ENCODE measurements at regions not wholly inside any gene's neighbourhood (a gene's known extent, or its start where the extent isn't known, plus 50 kb on each side); places are given as distances from the start of the nearest gene placed in this dataset.

- no peak overlapping the region for H3K4me3 ChIP-seq
- H3K4me2 ChIP-seq = no peak overlapping the region
- ATAC-seq = no peak
- H3K9me3 ChIP-seq = no peaks in the 10 kb centered on the region
- no peak for DNase-seq (ENCODE audit: low read depth in 1 of 2, low spot score in 1 of 2)
- 33% methylated on average over 8 of the region's 8 CpGs for WGBS (ENCODE audit: missing lambda C conversion rate)
- FAIRE-seq = no peak
- ChIA-PET CTCF (no interaction called here), POLR2A (no interaction called here)
- no peaks in the 10 kb centered on the region for H3K4me1 ChIP-seq
- no peak overlapping the region for H3K27ac ChIP-seq
- peak; percentile 67 for TF ChIP-seq MAFK (IDR thresholded peaks at IDR 0.05; ENCODE audit: partially characterized antibody)
- TF ChIP-seq MAX (IDR thresholded peaks at IDR 0.05) = no peak
- no peak for TF ChIP-seq HES2 (IDR thresholded peaks at IDR 0.05)
- no peak for TF ChIP-seq NR3C1 (IDR thresholded peaks at IDR 0.05)
- TF ChIP-seq ZFP36 (IDR thresholded peaks at IDR 0.05; ENCODE audit: borderline replicate concordance, partially characterized antibody) = no peak
- no peak for TF ChIP-seq ATOH8 (CRISPR knock-in tag; IDR thresholded peaks at IDR 0.05; ENCODE audit: low read depth)
- no peak for TF ChIP-seq HOXB13 (CRISPR knock-in tag; IDR thresholded peaks at IDR 0.05; ENCODE audit: low read depth)
- TF ChIP-seq CHD2 (IDR thresholded peaks at IDR 0.05; ENCODE audit: low read length, partially characterized antibody) = no peak
Measured at GRCh38 chr1:101376121-101377083, 139.6 kb downstream of the S1PR1 start.

- ATAC-seq (no peak), DNase-seq (ENCODE audit: low read depth in 1 of 2, low spot score in 1 of 2) (no peak), FAIRE-seq (no peak)
- POLR2A ChIA-PET = no interaction called here
- H3K27ac ChIP-seq = no peak overlapping the region
- H3K4me2 ChIP-seq = no peak overlapping the region
- no peaks in the 10 kb centered on the region for H3K4me1 ChIP-seq
- WGBS (ENCODE audit: missing lambda C conversion rate) = 16% methylated on average over 4 of the region's 4 CpGs
- H3K4me3 ChIP-seq = no peak overlapping the region
- H3K9me3 ChIP-seq = no peaks in the 10 kb centered on the region
- CTCF ChIA-PET = no interaction called here
- TF ChIP-seq HES2 (IDR thresholded peaks at IDR 0.05) (no peak), JUNB (IDR thresholded peaks at IDR 0.05) (no peak), FOSL2 (IDR thresholded peaks at IDR 0.05) (no peak), FOSL2 (CRISPR knock-in tag; IDR thresholded peaks at IDR 0.05) (no peak), POLR2A (IDR thresholded peaks at IDR 0.05; ENCODE audit: low read length) (no peak), RARB (CRISPR knock-in tag; IDR thresholded peaks at IDR 0.05) (no peak), KDM5A (IDR thresholded peaks at IDR 0.05) (no peak), ZC3H11A (IDR thresholded peaks at IDR 0.05) (no peak), GATA3 (IDR thresholded peaks at IDR 0.05; ENCODE audit: borderline replicate concordance) (no peak)
Measured at GRCh38 chr1:101377084-101377835, 140.4 kb downstream of the S1PR1 start.

- ATAC-seq (no peak), DNase-seq (ENCODE audit: low read depth in 1 of 2, low spot score in 1 of 2) (no peak), FAIRE-seq (no peak)
- Histone ChIP-seq H3K4me2 (no peak overlapping the region), H3K27ac (no peak overlapping the region), H3K4me1 (no peaks in the 10 kb centered on the region), H3K9me3 (no peaks in the 10 kb centered on the region), H3K4me3 (no peak overlapping the region)
- ChIA-PET POLR2A (no interaction called here), CTCF (no interaction called here)
- 2% methylated on average over 3 of the region's 3 CpGs for WGBS (ENCODE audit: missing lambda C conversion rate)
- TF ChIP-seq ESRRA (IDR thresholded peaks at IDR 0.05; ENCODE audit: borderline replicate concordance, low read length) (no peak), BHLHE40 (IDR thresholded peaks at IDR 0.05; ENCODE audit: low read depth, low read length) (no peak), CBX2 (IDR thresholded peaks at IDR 0.05; ENCODE audit: borderline replicate concordance, low read depth) (no peak), JUNB (IDR thresholded peaks at IDR 0.05) (no peak), NPAS2 (CRISPR knock-in tag; IDR thresholded peaks at IDR 0.05; ENCODE audit: borderline replicate concordance) (no peak), KDM5A (IDR thresholded peaks at IDR 0.05) (no peak), RAD21 (conservative IDR thresholded peaks at IDR 0.05 in 1 of 2, IDR thresholded peaks at IDR 0.05 in 1 of 2) (no peak), HMGXB4 (CRISPR knock-in tag; IDR thresholded peaks at IDR 0.05; ENCODE audit: borderline replicate concordance) (no peak), FOXS1 (CRISPR knock-in tag; IDR thresholded peaks at IDR 0.05) (no peak), RFX5 (IDR thresholded peaks at IDR 0.05) (no peak), ZSCAN20 (CRISPR knock-in tag; IDR thresholded peaks at IDR 0.05) (no peak), HOXA7 (CRISPR knock-in tag; IDR thresholded peaks at IDR 0.05) (no peak), CHD4 (IDR thresholded peaks at IDR 0.05; ENCODE audit: borderline replicate concordance) (no peak), CBX8 (IDR thresholded peaks at IDR 0.05) (no peak), ZC3H11A (IDR thresholded peaks at IDR 0.05) (no peak), ZFP36 (IDR thresholded peaks at IDR 0.05; ENCODE audit: borderline replicate concordance, partially characterized antibody) (no peak)
Measured at GRCh38 chr1:101379037-101379436, 142.2 kb downstream of the S1PR1 start.

Measured in A549 (cell line).